HG03108 (cell line): ENCODE measurements at regions not wholly inside any gene's neighbourhood (a gene's known extent, or its start where the extent isn't known, plus 50 kb on each side); places are given as distances from the start of the nearest gene placed in this dataset.

ENCODE experiments used
- ATAC-seq: cut with Tn5 transposase; IDR thresholded peaks from one replicate; pipeline ENCODE4 v1.9.1; 2021; ENCODE audit warnings: moderate library complexity; ENCODE audit not compliant: unreplicated experiment

DNA sequence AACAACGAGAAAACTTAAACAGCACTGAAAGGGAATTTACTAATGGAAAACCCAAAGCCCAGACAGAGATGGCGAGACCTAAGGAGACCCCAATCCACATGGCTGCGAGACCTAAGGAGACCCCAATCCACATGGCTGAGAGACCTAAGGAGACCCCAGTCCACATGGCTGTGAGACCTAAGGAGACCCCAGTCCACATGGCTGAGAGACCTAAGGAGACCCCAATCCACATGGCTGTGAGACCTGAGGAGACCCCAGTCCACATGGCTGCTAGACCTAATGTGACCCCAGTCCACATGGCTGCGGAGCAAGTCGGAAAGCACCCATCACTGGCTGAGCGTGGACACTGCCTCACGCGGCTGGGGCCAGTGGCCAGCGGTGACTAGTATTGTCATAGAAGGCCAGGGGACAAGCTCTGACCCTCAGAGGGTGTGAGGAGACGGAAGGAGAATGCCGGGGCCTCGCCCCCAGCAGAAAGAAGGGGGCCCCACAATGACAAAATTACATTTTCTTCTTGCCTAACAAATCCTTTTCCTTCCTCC, 241.8 kb downstream of the C16orf95 start:
- no peak for ATAC-seq

DNA sequence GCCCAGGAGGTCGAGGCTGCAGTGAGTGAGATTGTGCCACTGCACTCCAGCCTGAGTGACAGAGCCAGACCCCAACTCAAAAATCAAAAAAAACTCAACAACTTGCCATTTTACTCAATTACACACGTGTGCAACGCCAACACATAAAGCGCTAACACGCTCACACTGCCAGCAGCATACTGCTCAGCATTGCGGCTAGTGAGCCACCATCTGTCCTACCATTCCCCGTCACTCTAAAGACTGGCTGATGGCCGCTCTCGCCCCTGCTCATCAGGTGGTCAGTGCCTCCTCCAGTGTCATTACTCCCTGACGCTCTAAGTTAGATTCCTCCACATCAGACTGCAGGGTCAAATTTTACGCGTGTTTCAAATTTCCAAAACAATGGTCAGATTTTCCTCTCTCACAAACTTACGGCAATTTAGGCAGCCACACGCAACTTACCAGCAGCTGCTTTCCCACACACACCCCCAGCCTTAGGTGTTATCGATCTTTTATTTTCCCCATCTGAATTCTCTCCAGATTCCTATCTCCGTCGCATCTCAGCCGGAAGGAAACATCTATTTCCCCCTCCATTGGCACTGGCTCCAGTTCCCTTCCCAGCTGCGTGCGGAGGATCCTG, 240.8 kb downstream of the C16orf95 start:
- no peak for ATAC-seq

GRCh38 chr16:87076950-87077749, 240.0 kb downstream of the C16orf95 start:
- peak; percentile 44 for ATAC-seq

- ATAC-seq = no peak
These were observed 239.5 kb downstream of the C16orf95 start for GRCh38 chr16:87077750-87078127.

- no peak for ATAC-seq
These were observed 236.5 kb downstream of the C16orf95 start for GRCh38 chr16:87080571-87081167.

- ATAC-seq = no peak
These were observed 231.8 kb downstream of the C16orf95 start for GRCh38 chr16:87085441-87085840.

DNA sequence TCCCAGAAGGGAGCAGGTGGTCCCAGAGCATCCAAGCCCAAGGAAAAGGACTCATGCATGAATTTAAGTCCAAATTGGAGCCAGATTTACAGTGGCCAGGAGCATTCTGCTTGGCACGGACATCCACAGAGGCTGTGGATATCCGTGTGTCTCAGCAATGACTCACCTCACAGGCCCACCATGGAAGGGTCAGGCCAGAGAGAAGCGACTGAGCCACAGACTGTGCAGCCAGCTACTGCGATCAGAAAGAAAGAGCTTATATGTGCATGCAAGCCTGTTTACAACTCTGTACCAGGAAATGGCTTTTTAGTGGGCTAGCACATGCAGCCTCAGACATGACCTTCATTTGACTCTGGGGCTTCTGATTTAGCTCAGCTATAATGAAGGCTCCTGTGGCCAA, 231.0 kb downstream of the C16orf95 start:
- no peak for ATAC-seq

DNA sequence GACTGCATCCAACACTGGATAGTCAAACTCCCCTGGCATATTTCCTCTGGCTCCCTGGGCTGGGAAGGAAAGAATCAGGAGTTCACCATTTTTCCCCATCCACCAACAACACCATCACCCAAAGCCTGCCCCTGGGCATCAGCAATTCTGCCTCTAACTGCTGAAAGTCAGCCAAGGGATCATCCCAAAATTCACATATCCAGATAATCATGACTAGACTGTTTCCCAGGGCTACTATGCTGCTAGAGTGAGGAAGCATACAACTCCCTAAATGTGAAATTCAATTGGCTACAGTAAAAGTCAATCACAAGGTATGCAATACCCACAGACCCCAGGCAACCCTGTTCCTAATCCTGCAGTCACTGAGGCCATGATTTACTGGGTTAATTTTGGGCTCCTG, 230.6 kb downstream of the C16orf95 start:
- ATAC-seq = no peak

- no peak for ATAC-seq
These were observed 224.2 kb downstream of the C16orf95 start for GRCh38 chr16:87092958-87093357.

DNA sequence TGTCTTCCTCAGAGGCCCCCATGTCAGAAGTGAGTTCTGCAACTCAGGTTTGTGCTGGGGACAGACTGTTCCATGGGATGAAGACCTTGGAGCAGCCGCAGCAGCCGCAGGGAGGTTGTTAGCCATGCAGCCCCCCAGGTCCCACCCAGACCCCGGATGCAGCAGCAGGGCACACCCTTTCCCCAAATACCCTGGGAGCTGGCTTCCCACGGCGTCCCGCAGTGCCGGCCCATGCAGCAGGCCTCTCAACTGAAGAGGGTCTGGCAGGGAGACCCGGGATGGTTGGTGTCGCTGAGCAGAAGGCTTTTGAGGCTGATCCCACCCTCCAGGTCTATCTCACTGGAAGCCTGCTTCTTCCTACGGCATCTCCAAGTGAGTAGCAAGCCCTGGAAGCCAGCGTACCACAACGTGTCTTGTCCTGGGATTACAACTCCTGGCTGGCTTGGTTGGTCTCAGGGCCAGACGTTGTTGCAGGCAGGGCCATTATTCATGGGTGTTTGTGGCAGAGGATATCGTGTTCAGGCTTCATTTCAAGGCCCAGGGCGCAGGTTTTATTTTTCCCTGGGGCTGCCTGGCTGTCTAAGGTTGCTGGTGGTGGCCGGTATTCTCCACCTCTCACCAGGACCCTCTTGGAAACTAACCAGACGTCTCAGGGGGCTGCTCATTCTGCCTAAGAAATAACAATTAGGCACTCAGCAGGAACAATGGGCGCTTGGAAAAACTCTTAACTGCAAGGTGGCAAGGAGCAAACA, 223.2 kb downstream of the C16orf95 start:
- no peak for ATAC-seq

DNA sequence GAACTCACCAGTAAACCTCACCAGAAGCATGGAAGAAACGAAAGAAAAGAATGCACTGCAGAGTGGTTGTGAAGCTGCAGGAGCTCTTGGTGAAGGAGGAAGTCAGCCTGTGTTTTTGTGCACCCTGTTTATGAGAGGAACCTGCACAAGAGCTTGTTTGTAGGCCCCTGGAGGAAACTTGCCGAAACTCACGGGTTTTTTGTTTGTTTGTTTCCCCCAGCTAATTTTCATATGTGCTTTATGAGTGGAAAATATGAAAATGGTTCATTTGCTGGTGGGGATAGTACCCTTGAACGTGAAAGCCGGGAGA, 222.7 kb downstream of the C16orf95 start:
- no peak for ATAC-seq

DNA sequence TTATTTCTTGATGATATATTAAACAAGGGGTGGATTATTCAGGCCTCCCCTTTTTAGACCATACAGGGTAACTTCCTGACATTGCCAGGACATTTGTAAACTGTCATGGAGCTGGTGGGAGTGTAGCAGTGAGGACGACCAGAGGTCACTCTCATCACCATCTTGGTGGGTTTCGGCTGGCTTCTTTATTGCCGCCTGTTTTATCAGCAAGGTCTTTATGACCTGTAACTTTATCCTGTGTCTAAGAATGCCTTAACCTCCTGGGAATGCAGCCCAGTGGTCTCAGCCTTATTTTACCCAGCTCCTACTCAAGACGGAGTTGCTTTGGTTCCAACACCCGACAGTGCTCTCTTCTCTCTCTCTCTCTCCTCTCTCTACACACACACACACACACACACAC, 221.9 kb downstream of the C16orf95 start:
- ATAC-seq = no peak

DNA sequence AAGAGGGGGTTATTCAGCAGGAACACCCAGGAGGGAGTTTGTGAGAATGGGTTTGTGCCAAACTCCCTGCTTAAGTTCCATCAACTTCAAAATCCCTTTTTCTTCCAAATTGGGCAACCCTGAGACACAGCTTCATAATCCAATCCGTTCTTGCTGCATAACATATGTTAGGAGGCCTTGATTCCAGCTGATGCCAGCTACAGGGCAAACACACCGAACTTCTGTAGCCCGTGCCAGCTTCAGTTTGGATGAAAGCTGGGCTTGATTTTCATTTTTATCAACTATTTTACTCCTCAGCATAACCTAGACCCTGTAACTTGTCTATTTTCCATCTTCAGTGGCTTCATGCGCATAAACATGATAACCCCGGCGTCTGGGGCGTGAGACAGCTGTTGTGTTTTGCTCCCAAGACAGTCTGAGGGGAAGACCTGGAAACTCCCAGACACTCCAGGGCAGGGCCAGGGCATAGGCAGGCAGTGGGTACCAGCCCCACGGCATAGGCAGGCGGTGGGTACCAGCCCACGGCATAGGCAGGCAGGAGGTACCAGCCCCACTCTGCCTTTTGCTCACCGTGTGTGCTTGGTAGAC, 220.4 kb downstream of the C16orf95 start:
- ATAC-seq = no peak

DNA sequence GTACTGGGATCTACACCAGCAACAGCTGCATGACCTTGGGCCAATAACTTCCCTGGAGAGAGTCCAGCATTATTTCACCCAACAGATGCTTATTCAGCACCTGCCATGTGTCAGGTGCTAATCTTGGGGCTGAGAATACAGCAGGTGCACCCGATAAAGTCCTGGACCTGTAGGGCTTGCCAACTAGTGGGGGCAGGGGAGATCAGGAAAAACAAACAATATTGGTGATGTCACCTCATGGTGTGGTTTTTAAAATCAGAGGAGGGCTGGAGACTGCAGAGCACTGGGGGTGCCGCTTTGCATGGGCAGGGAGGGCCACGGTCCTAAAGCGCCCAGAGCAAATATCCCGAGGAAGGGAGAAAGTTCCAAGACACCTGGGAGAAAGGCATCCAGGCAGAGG, 218.8 kb downstream of the C16orf95 start:
- ATAC-seq = no peak

- ATAC-seq = no peak
These were observed 218.0 kb downstream of the C16orf95 start for GRCh38 chr16:87098976-87099720.

DNA sequence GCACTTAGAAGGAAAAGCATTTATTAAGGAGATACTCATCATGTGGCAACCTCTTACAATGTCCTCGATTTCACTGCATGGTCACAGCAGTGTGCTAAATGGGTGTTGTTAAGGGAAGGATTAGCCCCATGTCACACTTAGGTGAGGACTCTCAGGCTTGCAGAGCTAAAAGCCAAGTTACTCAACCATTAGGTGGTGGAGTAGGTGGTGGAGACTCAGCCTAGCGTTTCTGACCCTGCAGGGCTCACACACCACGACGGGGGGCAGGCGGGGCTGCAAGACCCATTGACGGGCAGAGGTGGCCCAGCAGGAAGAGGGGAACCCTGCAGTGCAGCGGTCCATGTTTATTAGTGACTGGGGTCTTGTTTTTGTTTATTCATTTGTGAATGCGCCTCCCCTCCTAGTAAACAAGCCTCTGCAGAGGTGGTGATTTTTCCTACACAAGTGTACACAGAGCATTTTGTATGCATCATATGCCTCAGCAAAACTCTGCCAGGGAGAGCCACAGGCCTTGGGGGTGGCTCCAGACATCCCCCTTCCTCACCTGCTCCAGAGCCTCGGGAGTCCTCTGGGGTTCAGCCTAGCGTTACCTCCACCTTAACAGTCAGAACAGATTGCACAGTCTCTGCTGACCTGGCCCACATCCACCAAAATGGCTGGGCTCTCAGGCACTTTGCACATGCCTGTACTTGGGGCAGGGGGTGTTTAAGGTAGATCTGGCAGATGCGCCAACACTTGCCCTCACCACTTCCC, 216.7 kb downstream of the C16orf95 start:
- no peak for ATAC-seq

- ATAC-seq = no peak
These were observed 215.3 kb downstream of the C16orf95 start for GRCh38 chr16:87101903-87102302.

DNA sequence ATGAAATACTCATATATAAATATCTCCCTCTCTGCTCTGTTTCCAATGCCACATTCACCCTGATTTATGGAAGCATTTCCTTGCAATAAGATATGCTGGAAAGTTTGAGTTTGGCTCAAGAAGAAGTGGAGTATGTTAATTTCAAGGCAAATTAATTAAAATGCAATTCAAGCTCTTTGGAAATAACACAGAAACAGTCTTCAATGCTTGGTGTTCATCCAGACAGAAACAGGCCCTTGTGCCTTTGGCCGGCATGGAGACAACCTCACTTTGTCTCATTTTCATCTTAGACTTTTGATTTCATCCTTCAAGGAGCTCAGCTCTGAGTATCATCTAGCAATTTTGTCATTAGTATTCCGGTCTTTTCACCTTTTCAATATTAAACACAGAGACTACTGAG, 210.0 kb downstream of the C16orf95 start:
- no peak for ATAC-seq

DNA sequence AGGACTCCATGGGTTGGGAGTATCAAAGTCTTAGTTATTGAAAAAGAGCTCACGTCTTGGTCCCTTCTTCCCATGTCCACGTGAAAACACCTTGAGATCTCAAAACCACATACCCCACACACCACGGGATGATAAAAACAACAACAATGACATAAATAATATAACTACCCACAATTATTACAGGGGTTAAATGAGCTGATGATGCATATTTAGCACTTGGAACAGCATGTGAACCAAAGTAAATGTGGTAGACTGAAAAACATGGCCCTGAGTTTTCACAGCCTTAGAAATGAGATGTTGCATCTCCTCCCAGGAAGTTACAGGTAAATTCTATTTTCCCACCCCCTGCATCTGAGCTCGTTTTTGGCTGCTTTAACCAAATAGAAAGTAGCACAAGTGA, 208.9 kb downstream of the C16orf95 start:
- no peak for ATAC-seq

DNA sequence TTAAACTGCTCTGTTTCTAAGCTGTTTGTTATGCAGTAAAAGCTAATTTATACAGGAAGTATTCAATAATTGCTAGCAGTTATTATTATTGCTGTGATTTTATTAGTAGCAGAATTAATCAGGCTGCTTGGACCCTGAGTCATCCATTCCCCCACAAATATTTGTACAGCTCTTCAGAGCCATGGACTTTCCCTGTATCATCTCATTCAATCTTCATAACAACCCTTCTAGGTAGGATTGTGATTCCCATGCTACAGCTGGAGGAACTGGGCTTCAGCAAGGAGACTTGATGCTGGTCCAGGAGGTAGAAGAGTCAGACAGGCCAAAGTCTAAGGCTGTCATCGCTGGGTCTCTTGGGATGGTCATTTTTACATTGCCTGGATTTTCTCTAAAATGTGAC, 208.3 kb downstream of the C16orf95 start:
- no peak for ATAC-seq
